ENCODE measurements at regions not wholly inside any gene's neighbourhood (a gene's known extent, or its start where the extent isn't known, plus 50 kb on each side); places are given as distances from the start of the nearest gene placed in this dataset.

GRCh38 chr2:104584393-104584792 lies 269.5 kb upstream of the POU3F3 start:
- TF ChIP-seq CTCF (IDR thresholded peaks at IDR 0.05; ENCODE audit: control extremely low read depth in 1 of 3, insufficient read depth in 1 of 3, low read depth in 1 of 3, low read length in 3 of 3) (no peak), TCF12 (IDR thresholded peaks at IDR 0.05; ENCODE audit: low read depth, low read length) (no peak), JUN (IDR thresholded peaks at IDR 0.05; ENCODE audit: low read depth, low read length) (no peak), NRF1 (IDR thresholded peaks at IDR 0.05; ENCODE audit: low read depth, low read length) (no peak), ATF2 (IDR thresholded peaks at IDR 0.05; ENCODE audit: low read length) (no peak), YY1 (IDR thresholded peaks at IDR 0.05; ENCODE audit: low read depth, low read length) (no peak), SIX5 (IDR thresholded peaks at IDR 0.05; ENCODE audit: low read depth, low read length) (no peak)

All from H1 (cell line).